RWPE2 (cell line): ENCODE measurements at regions not wholly inside any gene's neighbourhood (a gene's known extent, or its start where the extent isn't known, plus 50 kb on each side); places are given as distances from the start of the nearest gene placed in this dataset.
A peak's percentile ranks its signal among the peaks of the same experiment; 100 is the strongest.

Experiments used
- ATAC-seq: fragments of 200-7000 bp; cut with Tn5 transposase; 3 replicates; pipeline ENCODE4 v1.9.1; 2021; ENCODE audit warnings: low read depth
- DNase-seq: peaks from one replicate; pipeline ENCODE4 v3.0.0-alpha.2; 2020; ENCODE audit warnings: low spot score
- H3K27ac ChIP-seq: fragments of 450-650 bp; 2 replicates; pipeline ENCODE4 v1.5.1; 2017; ENCODE audit warnings: mild to moderate bottlenecking; ENCODE audit not compliant: poor library complexity, severe bottlenecking
- H3K27me3 ChIP-seq: fragments of 250-450 bp; sonication (Bioruptor Pico); 2 replicates; pipeline ENCODE4 v1.5.1; 2021; ENCODE audit warnings: mild to moderate bottlenecking, moderate library complexity; ENCODE audit not compliant: insufficient read depth, poor library complexity, severe bottlenecking
- H3K36me3 ChIP-seq: fragments of 250-450 bp; sonication (Bioruptor Pico); 2 replicates; pipeline ENCODE4 v1.5.1; 2020; ENCODE audit warnings: low read depth, mild to moderate bottlenecking, moderate library complexity
- H3K4me1 ChIP-seq: fragments of 250-450 bp; sonication (Bioruptor Pico); 2 replicates; pipeline ENCODE4 v1.5.1; 2021; ENCODE audit warnings: mild to moderate bottlenecking, moderate library complexity; ENCODE audit not compliant: insufficient read depth, poor library complexity, severe bottlenecking
- H3K4me3 ChIP-seq: fragments of 250-450 bp; sonication (Bioruptor Pico); 2 replicates; pipeline ENCODE4 v1.5.1; 2021; ENCODE audit warnings: mild to moderate bottlenecking, moderate library complexity; ENCODE audit not compliant: severe bottlenecking
- H3K9me3 ChIP-seq: fragments of 250-450 bp; sonication (Bioruptor Pico); 2 replicates; pipeline ENCODE4 v1.5.1; 2021; ENCODE audit warnings: mild to moderate bottlenecking, moderate library complexity; ENCODE audit not compliant: severe bottlenecking
- TF ChIP-seq, protein P1 (sequence below): fragments of 450-650 bp; IDR thresholded peaks from one replicate; pipeline ENCODE4 v1.5.1; 2017; ENCODE audit warnings: mild to moderate bottlenecking, moderate library complexity; ENCODE audit not compliant: poor library complexity, severe bottlenecking

- TF ChIP-seq, protein P1, sequence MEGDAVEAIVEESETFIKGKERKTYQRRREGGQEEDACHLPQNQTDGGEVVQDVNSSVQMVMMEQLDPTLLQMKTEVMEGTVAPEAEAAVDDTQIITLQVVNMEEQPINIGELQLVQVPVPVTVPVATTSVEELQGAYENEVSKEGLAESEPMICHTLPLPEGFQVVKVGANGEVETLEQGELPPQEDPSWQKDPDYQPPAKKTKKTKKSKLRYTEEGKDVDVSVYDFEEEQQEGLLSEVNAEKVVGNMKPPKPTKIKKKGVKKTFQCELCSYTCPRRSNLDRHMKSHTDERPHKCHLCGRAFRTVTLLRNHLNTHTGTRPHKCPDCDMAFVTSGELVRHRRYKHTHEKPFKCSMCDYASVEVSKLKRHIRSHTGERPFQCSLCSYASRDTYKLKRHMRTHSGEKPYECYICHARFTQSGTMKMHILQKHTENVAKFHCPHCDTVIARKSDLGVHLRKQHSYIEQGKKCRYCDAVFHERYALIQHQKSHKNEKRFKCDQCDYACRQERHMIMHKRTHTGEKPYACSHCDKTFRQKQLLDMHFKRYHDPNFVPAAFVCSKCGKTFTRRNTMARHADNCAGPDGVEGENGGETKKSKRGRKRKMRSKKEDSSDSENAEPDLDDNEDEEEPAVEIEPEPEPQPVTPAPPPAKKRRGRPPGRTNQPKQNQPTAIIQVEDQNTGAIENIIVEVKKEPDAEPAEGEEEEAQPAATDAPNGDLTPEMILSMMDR = no peak
- peaks cover 16% of the 10 kb centered on the region for H3K4me1 ChIP-seq
- no peaks in the 10 kb centered on the region for H3K27me3 ChIP-seq
- DNase-seq = peak; percentile 76
- no peak overlapping the region for H3K4me3 ChIP-seq
- no peaks in the 10 kb centered on the region for H3K36me3 ChIP-seq
- H3K9me3 ChIP-seq = no peaks in the 10 kb centered on the region
- H3K27ac ChIP-seq = peak overlapping the region; percentile 59
- ATAC-seq = peak; percentile 85
Observed at GRCh38 chr7:21086688-21087087, 300.0 kb upstream of the SP8 start.

- TF ChIP-seq, protein P1 = no peak
- no peak overlapping the region for H3K4me3 ChIP-seq
- peaks cover 16% of the 10 kb centered on the region for H3K4me1 ChIP-seq
- no peaks in the 10 kb centered on the region for H3K9me3 ChIP-seq
- H3K27me3 ChIP-seq = no peaks in the 10 kb centered on the region
- no peak overlapping the region for H3K27ac ChIP-seq
- no peak for ATAC-seq
- no peak for DNase-seq
- no peaks in the 10 kb centered on the region for H3K36me3 ChIP-seq
Observed at GRCh38 chr7:21089653-21090052, 303.0 kb upstream of the SP8 start.

- ATAC-seq (no peak), DNase-seq (no peak)
- H3K36me3 ChIP-seq = no peaks in the 10 kb centered on the region
- TF ChIP-seq, protein P1 = no peak
- H3K27me3 ChIP-seq = no peaks in the 10 kb centered on the region
- no peaks in the 10 kb centered on the region for H3K4me1 ChIP-seq
- H3K4me3 ChIP-seq = no peak overlapping the region
- no peaks in the 10 kb centered on the region for H3K9me3 ChIP-seq
- H3K27ac ChIP-seq = no peak overlapping the region
Observed at GRCh38 chr7:21092766-21093702, 306.3 kb upstream of the SP8 start.

- Histone ChIP-seq H3K4me1 (peaks cover 4% of the 10 kb centered on the region), H3K9me3 (no peaks in the 10 kb centered on the region), H3K27me3 (no peaks in the 10 kb centered on the region), H3K36me3 (no peaks in the 10 kb centered on the region), H3K27ac (no peak overlapping the region), H3K4me3 (no peak overlapping the region)
- ATAC-seq (no peak), DNase-seq (no peak)
- TF ChIP-seq, protein P1 = no peak
Observed at GRCh38 chr7:21094589-21094988, 307.9 kb upstream of the SP8 start.

GRCh38 chr7:21099432-21099831, 312.7 kb upstream of the SP8 start:
- TF ChIP-seq, protein P1 = no peak
- peak overlapping the region; percentile 47 for H3K27ac ChIP-seq
- ATAC-seq (peak; percentile 66; the same call in 2 of the 3 replicates), DNase-seq (no peak)
- H3K4me3 ChIP-seq = no peak overlapping the region
- no peaks in the 10 kb centered on the region for H3K9me3 ChIP-seq
- H3K27me3 ChIP-seq = no peaks in the 10 kb centered on the region
- H3K36me3 ChIP-seq = no peaks in the 10 kb centered on the region
- peaks cover 12% of the 10 kb centered on the region for H3K4me1 ChIP-seq
